GM12878 (cell line): ENCODE measurements at regions not wholly inside any gene's neighbourhood (a gene's known extent, or its start where the extent isn't known, plus 50 kb on each side); places are given as distances from the start of the nearest gene placed in this dataset.

Experiments used
- ATAC-seq: fragments of 200-7000 bp; cut with Tn5 transposase; 3 replicates; pipeline ENCODE4 v1.9.1; 2020; ENCODE audit warnings: mild to moderate bottlenecking, moderate library complexity
- BruUV-seq: library from RNA; stranded (reverse); fragments of 400-500 nt; replicated peaks from 2 replicates; lab custom pipeline; 2021; lab: Mats Ljungman, UMichigan
- CTCF ChIA-PET: fragments of 300-600 bp; sonication (Branson Sonifier 250); formaldehyde crosslinking; extraction: SDS; loops from one replicate; lab custom pipeline; 2021; ENCODE audit warnings: inconsistent platforms; lab: Yijun Ruan, JAX
- POLR2A ChIA-PET: fragments of 350-600 bp; formaldehyde crosslinking; extraction: SDS; loops from one replicate; lab custom pipeline; 2021; ENCODE audit warnings: inconsistent platforms; lab: Charles Lee
- RAD21 ChIA-PET: fragments of 300-600 bp; sonication (Branson Sonifier 250); formaldehyde crosslinking; loops from one replicate; lab custom pipeline; 2023; ENCODE audit warnings: antibody characterized with exemption; ENCODE audit not compliant: unreplicated experiment; lab: Charles Lee
- SMC1A ChIA-PET: fragments of 300-600 bp; sonication (Branson Sonifier 250); formaldehyde crosslinking; loops from one replicate; lab custom pipeline; 2023; ENCODE audit not compliant: unreplicated experiment, uncharacterized antibody; lab: Charles Lee
- DNase-seq: peaks from one replicate; pipeline ENCODE4 v3.0.0-alpha.2; 2011; ENCODE audit warnings: low read depth, low spot score
- FAIRE-seq: peaks from 3 replicates; lab custom pipeline; 2011; peaks lifted over from hg19 to GRCh38; lab: Jason Lieb, UNC
- H2AFZ ChIP-seq: 2 replicates; pipeline ENCODE4 v1.6.0; 2011; ENCODE audit warnings: low read depth, low read length, control low read depth; ENCODE audit not compliant: control insufficient read depth
- H3K27ac ChIP-seq: 2 replicates; pipeline ENCODE4 v1.5.1; 2011; ENCODE audit warnings: control low read depth; ENCODE audit not compliant: control insufficient read depth, insufficient read depth
- H3K27me3 ChIP-seq, 2 experiments: replicated peaks in 1 of 2; 2 replicates each; pipeline versions ENCODE4 v1.6.0 to v1.6.1; 2011; ENCODE audit warnings: low read length in 1 of 2; ENCODE audit not compliant: control insufficient read depth in 2 of 2, insufficient read depth in 2 of 2
- H3K36me3 ChIP-seq, 2 experiments: 2 replicates each; pipeline ENCODE4 v1.5.1; 2011; ENCODE audit warnings: low read length in 1 of 2; ENCODE audit not compliant: control insufficient read depth in 2 of 2, insufficient read depth in 2 of 2
- H3K4me1 ChIP-seq: 2 replicates; pipeline ENCODE4 v1.6.1; 2011; ENCODE audit warnings: mild to moderate bottlenecking, low read length, moderate library complexity, mixed read lengths; ENCODE audit not compliant: control insufficient read depth, insufficient read depth
- H3K4me2 ChIP-seq: 2 replicates; pipeline ENCODE4 v1.6.0; 2011; ENCODE audit warnings: control low read depth; ENCODE audit not compliant: control insufficient read depth, insufficient read depth
- H3K4me3 ChIP-seq: fragments of 200-600 bp; sonication (generic); 2 replicates; pipeline ENCODE4 v1.5.1; 2016
- H3K79me2 ChIP-seq: 2 replicates; pipeline ENCODE4 v1.6.0; 2011; ENCODE audit warnings: low read length; ENCODE audit not compliant: control insufficient read depth, insufficient read depth
- H3K9ac ChIP-seq: 2 replicates; pipeline ENCODE4 v1.8.0; 2011; ENCODE audit warnings: low read length, control low read depth, mixed read lengths; ENCODE audit not compliant: control insufficient read depth, insufficient read depth
- H3K9me3 ChIP-seq: replicated peaks from 3 replicates; pipeline ENCODE4 v1.5.1; 2011; ENCODE audit warnings: mild to moderate bottlenecking, low read length; ENCODE audit not compliant: control insufficient read depth, insufficient read depth
- H4K20me1 ChIP-seq: 2 replicates; pipeline ENCODE4 v1.6.0; 2011; ENCODE audit not compliant: control insufficient read depth, insufficient read depth
- BMI1 ChIP-seq: fragments of 450-650 bp; IDR thresholded peaks from 2 replicates; pipeline ENCODE4 v1.6.1; 2016; ENCODE audit warnings: mild to moderate bottlenecking, moderate library complexity, borderline replicate concordance
- NR2F1 ChIP-seq: fragments of 450-650 bp; conservative IDR thresholded peaks from 2 replicates; pipeline ENCODE4 v1.6.1; 2017; ENCODE audit warnings: mild to moderate bottlenecking
- RB1 ChIP-seq: fragments of 450-650 bp; formaldehyde crosslinking; IDR thresholded peaks from 2 replicates; pipeline ENCODE4 v1.6.1; 2017; ENCODE audit warnings: mild to moderate bottlenecking, borderline replicate concordance
- RELA ChIP-seq: fragments of 450-650 bp; IDR thresholded peaks from 2 replicates; pipeline ENCODE4 v1.8.0; 2014; ENCODE audit warnings: borderline replicate concordance; ENCODE audit not compliant: partially characterized antibody
- SREBF1 ChIP-seq: IDR thresholded peaks from 2 replicates; pipeline ENCODE4 v1.6.1; 2012; ENCODE audit warnings: mild to moderate bottlenecking, low read length
- TARDBP ChIP-seq: IDR thresholded peaks from 2 replicates; pipeline ENCODE4 v1.6.1; 2016; ENCODE audit warnings: borderline replicate concordance
- WGBS: methylation state at CpG from one replicate; pipeline ENCODE4 v1.1.6; 2016; ENCODE audit warnings: low lambda C conversion rate; ENCODE audit not compliant: insufficient replicate concordance, insufficient coverage; ENCODE audit errors: missing lambda C conversion rate; 5-methylcytosine and 5-hydroxymethylcytosine counted together
- in situ Hi-C: fragments of 300-500 bp; cut with MboI; formaldehyde crosslinking; loops from 9 replicates; pipeline ENCODE4 v1.14.3; 2018; ENCODE audit warnings: mixed read lengths
- intact Hi-C: fragments of 100-400 bp; cut with micrococcal nuclease; formaldehyde crosslinking; loops from one replicate; pipeline ENCODE4 v1.14.2; 2022; ENCODE audit not compliant: unreplicated experiment
- TF ChIP-seq, protein P1 (sequence below): fragments of 450-650 bp; IDR thresholded peaks from 2 replicates; pipeline ENCODE4 v1.6.1; 2017; ENCODE audit warnings: borderline replicate concordance
- TF ChIP-seq, protein P2 (sequence below): fragments of 150-350 bp; IDR thresholded peaks from 2 replicates; pipeline ENCODE4 v1.6.1; 2014; ENCODE audit warnings: mild to moderate bottlenecking, low read depth, low read length

GRCh38 chr3:193998628-193999195 lies 137.2 kb upstream of the HES1 start (continued):
- TF ChIP-seq, protein P1, sequence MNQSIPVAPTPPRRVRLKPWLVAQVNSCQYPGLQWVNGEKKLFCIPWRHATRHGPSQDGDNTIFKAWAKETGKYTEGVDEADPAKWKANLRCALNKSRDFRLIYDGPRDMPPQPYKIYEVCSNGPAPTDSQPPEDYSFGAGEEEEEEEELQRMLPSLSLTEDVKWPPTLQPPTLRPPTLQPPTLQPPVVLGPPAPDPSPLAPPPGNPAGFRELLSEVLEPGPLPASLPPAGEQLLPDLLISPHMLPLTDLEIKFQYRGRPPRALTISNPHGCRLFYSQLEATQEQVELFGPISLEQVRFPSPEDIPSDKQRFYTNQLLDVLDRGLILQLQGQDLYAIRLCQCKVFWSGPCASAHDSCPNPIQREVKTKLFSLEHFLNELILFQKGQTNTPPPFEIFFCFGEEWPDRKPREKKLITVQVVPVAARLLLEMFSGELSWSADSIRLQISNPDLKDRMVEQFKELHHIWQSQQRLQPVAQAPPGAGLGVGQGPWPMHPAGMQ: no peak
- TF ChIP-seq RB1: no peak
- TF ChIP-seq, all 136 proteins: peak for 0

- Histone ChIP-seq H2AFZ (no peak overlapping the region), H3K4me3 (no peak overlapping the region), H4K20me1 (no peaks in the 10 kb centered on the region), H3K27me3 (no peaks in the 10 kb centered on the region; a peak in 2 of 4 replicates), H3K4me2 (no peak overlapping the region), H3K9me3 (no peaks in the 10 kb centered on the region), H3K9ac (no peak overlapping the region), H3K4me1 (peaks cover 22% of the 10 kb centered on the region), H3K79me2 (no peaks in the 10 kb centered on the region), H3K36me3 (no peaks in the 10 kb centered on the region), H3K27ac (no peak overlapping the region)
- intact Hi-C loops: no loop called here
- DNase-seq: no peak
- WGBS: 77% methylated on average over 4 of the region's 4 CpGs
- POLR2A ChIA-PET: interaction anchor here (0.5 kb wide), 1 partner anchor 388 kb away, joined by 3 read pairs; no protein-coding TSS in a partner anchor
- FAIRE-seq: no peak
- in situ Hi-C loops: no loop called here
- RAD21 ChIA-PET: no interaction called here
- no peak for TF ChIP-seq SREBF1
- no peak for TF ChIP-seq RELA
- TF ChIP-seq BMI1: no peak
- TF ChIP-seq, protein P2, sequence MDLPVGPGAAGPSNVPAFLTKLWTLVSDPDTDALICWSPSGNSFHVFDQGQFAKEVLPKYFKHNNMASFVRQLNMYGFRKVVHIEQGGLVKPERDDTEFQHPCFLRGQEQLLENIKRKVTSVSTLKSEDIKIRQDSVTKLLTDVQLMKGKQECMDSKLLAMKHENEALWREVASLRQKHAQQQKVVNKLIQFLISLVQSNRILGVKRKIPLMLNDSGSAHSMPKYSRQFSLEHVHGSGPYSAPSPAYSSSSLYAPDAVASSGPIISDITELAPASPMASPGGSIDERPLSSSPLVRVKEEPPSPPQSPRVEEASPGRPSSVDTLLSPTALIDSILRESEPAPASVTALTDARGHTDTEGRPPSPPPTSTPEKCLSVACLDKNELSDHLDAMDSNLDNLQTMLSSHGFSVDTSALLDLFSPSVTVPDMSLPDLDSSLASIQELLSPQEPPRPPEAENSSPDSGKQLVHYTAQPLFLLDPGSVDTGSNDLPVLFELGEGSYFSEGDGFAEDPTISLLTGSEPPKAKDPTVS: no peak
- TF ChIP-seq NR2F1: no peak
- TF ChIP-seq TARDBP: no peak
- SMC1A ChIA-PET: no interaction called here
- CTCF ChIA-PET: no interaction called here
- ATAC-seq: no peak
- no TSS peak for BruUV-seq
Measured at GRCh38 chr3:194000100-194000499, 135.8 kb upstream of the HES1 start.
